ENCODE measurements at regions not wholly inside any gene's neighbourhood (a gene's known extent, or its start where the extent isn't known, plus 50 kb on each side); places are given as distances from the start of the nearest gene placed in this dataset.

DNA sequence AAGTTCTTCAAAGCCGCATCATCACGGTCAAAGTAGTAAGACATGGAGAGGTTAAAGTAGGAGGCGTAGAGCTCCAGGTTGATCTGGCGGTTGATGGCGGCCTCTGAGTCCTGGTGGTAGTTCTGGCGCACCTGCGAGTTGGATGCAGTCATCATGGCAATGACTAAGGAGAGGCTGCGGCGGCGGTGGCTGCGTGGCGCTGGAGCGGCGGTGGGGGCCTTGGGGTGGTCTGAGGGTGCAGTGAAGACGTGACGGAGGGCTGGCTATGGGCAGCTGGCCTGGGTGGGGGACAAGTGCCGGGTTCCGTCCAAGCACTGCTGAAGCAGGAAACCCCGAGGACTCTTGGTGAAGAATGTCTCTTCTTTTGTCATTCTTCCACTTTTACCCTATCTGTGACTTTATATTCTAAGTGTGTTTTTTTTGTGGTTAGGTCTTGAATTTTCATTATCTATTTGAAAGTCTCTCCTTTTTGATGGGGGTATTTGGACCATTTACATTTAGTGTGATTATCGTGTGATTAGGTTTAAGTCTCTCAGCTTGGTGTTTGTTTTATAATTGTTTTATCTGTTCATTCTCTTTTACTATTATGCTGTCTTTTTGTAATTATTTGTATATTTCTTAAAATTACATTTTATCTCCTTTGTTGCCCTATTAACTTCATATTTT, 94.6 kb downstream of the TFAP2B start:
- H3K4me1 Mint-ChIP-seq, result no peaks in the 10 kb centered on the region
- Histone ChIP-seq H3K27me3 (ENCODE audit: insufficient read depth) (no peaks in the 10 kb centered on the region), H3K4me3 (no peak overlapping the region), H3K79me2 (replicated peaks; ENCODE audit: insufficient read depth) (no peaks in the 10 kb centered on the region), H3K4me1 (ENCODE audit: insufficient read depth) (no peaks in the 10 kb centered on the region), H3K27ac (ENCODE audit: low read depth) (no peak overlapping the region), H4K20me1 (replicated peaks; ENCODE audit: insufficient read depth) (no peaks in the 10 kb centered on the region), H3K9me2 (ENCODE audit: insufficient read depth) (no peaks in the 10 kb centered on the region), H3F3A (replicated peaks; ENCODE audit: low read depth) (no peaks in the 10 kb centered on the region), H3K4me2 (no peak overlapping the region), H2AFZ (no peak overlapping the region), H3K36me3 (ENCODE audit: insufficient read depth) (peaks cover 3% of the 10 kb centered on the region; the same call in 1 of the 2 replicates)
- peaks cover 2% of the 10 kb centered on the region for H3K27me3 Mint-ChIP-seq (ENCODE audit: insufficient read depth, low read depth, poor library complexity)
- DNase-seq (ENCODE audit: low spot score) (no peak), ATAC-seq (no peak)
- H3K27ac Mint-ChIP-seq, result no peak overlapping the region
- peaks cover 20% of the 10 kb centered on the region for H3K36me3 Mint-ChIP-seq (ENCODE audit: low read depth)
- TF ChIP-seq NANOG (IDR thresholded peaks at IDR 0.05; ENCODE audit: borderline replicate concordance) (no peak), EZH2phosphoT487 (IDR thresholded peaks at IDR 0.05; ENCODE audit: unreplicated experiment) (no peak), ZNF331 (CRISPR knock-in tag; IDR thresholded peaks at IDR 0.05; ENCODE audit: low read depth) (no peak), ETS1 (IDR thresholded peaks at IDR 0.05) (no peak), ZNF114 (CRISPR knock-in tag; IDR thresholded peaks at IDR 0.05) (no peak), EZH2 (IDR thresholded peaks at IDR 0.05; ENCODE audit: low read depth, unreplicated experiment) (no peak), CREB1 (CRISPR knock-in tag; IDR thresholded peaks at IDR 0.05; ENCODE audit: low read depth) (no peak), STAT1 (IDR thresholded peaks at IDR 0.05; ENCODE audit: unreplicated experiment) (no peak), JUNB (IDR thresholded peaks at IDR 0.05; ENCODE audit: unreplicated experiment) (no peak), CTCF (conservative IDR thresholded peaks at IDR 0.05; ENCODE audit: low read depth in 2 of 2) (no peak), POLR2AphosphoS5 (IDR thresholded peaks at IDR 0.05; ENCODE audit: low read depth) (no peak)
- TF ChIP-seq, protein P1, sequence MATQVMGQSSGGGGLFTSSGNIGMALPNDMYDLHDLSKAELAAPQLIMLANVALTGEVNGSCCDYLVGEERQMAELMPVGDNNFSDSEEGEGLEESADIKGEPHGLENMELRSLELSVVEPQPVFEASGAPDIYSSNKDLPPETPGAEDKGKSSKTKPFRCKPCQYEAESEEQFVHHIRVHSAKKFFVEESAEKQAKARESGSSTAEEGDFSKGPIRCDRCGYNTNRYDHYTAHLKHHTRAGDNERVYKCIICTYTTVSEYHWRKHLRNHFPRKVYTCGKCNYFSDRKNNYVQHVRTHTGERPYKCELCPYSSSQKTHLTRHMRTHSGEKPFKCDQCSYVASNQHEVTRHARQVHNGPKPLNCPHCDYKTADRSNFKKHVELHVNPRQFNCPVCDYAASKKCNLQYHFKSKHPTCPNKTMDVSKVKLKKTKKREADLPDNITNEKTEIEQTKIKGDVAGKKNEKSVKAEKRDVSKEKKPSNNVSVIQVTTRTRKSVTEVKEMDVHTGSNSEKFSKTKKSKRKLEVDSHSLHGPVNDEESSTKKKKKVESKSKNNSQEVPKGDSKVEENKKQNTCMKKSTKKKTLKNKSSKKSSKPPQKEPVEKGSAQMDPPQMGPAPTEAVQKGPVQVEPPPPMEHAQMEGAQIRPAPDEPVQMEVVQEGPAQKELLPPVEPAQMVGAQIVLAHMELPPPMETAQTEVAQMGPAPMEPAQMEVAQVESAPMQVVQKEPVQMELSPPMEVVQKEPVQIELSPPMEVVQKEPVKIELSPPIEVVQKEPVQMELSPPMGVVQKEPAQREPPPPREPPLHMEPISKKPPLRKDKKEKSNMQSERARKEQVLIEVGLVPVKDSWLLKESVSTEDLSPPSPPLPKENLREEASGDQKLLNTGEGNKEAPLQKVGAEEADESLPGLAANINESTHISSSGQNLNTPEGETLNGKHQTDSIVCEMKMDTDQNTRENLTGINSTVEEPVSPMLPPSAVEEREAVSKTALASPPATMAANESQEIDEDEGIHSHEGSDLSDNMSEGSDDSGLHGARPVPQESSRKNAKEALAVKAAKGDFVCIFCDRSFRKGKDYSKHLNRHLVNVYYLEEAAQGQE (IDR thresholded peaks at IDR 0.05; ENCODE audit: unreplicated experiment), result no peak
- TF ChIP-seq, protein P2, sequence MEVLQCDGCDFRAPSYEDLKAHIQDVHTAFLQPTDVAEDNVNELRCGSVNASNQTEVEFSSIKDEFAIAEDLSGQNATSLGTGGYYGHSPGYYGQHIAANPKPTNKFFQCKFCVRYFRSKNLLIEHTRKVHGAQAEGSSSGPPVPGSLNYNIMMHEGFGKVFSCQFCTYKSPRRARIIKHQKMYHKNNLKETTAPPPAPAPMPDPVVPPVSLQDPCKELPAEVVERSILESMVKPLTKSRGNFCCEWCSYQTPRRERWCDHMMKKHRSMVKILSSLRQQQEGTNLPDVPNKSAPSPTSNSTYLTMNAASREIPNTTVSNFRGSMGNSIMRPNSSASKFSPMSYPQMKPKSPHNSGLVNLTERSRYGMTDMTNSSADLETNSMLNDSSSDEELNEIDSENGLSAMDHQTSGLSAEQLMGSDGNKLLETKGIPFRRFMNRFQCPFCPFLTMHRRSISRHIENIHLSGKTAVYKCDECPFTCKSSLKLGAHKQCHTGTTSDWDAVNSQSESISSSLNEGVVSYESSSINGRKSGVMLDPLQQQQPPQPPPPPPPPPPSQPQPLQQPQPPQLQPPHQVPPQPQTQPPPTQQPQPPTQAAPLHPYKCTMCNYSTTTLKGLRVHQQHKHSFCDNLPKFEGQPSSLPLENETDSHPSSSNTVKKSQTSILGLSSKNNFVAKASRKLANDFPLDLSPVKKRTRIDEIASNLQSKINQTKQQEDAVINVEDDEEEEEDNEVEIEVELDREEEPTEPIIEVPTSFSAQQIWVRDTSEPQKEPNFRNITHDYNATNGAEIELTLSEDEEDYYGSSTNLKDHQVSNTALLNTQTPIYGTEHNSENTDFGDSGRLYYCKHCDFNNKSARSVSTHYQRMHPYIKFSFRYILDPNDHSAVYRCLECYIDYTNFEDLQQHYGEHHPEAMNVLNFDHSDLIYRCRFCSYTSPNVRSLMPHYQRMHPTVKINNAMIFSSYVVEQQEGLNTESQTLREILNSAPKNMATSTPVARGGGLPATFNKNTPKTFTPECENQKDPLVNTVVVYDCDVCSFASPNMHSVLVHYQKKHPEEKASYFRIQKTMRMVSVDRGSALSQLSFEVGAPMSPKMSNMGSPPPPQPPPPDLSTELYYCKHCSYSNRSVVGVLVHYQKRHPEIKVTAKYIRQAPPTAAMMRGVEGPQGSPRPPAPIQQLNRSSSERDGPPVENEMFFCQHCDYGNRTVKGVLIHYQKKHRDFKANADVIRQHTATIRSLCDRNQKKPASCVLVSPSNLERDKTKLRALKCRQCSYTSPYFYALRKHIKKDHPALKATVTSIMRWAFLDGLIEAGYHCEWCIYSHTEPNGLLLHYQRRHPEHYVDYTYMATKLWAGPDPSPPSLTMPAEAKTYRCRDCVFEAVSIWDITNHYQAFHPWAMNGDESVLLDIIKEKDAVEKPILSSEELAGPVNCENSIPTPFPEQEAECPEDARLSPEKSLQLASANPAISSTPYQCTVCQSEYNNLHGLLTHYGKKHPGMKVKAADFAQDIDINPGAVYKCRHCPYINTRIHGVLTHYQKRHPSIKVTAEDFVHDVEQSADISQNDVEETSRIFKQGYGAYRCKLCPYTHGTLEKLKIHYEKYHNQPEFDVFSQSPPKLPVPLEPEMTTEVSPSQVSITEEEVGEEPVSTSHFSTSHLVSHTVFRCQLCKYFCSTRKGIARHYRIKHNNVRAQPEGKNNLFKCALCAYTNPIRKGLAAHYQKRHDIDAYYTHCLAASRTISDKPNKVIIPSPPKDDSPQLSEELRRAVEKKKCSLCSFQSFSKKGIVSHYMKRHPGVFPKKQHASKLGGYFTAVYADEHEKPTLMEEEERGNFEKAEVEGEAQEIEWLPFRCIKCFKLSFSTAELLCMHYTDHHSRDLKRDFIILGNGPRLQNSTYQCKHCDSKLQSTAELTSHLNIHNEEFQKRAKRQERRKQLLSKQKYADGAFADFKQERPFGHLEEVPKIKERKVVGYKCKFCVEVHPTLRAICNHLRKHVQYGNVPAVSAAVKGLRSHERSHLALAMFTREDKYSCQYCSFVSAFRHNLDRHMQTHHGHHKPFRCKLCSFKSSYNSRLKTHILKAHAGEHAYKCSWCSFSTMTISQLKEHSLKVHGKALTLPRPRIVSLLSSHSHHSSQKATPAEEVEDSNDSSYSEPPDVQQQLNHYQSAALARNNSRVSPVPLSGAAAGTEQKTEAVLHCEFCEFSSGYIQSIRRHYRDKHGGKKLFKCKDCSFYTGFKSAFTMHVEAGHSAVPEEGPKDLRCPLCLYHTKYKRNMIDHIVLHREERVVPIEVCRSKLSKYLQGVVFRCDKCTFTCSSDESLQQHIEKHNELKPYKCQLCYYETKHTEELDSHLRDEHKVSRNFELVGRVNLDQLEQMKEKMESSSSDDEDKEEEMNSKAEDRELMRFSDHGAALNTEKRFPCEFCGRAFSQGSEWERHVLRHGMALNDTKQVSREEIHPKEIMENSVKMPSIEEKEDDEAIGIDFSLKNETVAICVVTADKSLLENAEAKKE (CRISPR knock-in tag; IDR thresholded peaks at IDR 0.05), result no peak
- no peak overlapping the region for H3K4me3 Mint-ChIP-seq
- peaks cover 24% of the 10 kb centered on the region for H3K9me3 Mint-ChIP-seq
